IMR-90 (cell line): ENCODE measurements at regions not wholly inside any gene's neighbourhood (a gene's known extent, or its start where the extent isn't known, plus 50 kb on each side); places are given as distances from the start of the nearest gene placed in this dataset.

Experiments used
- ATAC-seq: fragments of 200-7000 bp; cut with Tn5 transposase; 2 replicates; pipeline ENCODE4 v1.9.1; 2020; ENCODE audit warnings: low read depth, mild to moderate bottlenecking, moderate library complexity
- BruUV-seq: library from RNA; stranded (reverse); fragments of 400-500 nt; replicated peaks from 2 replicates; lab custom pipeline; 2021; lab: Mats Ljungman, UMichigan
- CTCF ChIA-PET: fragments of 300-600 bp; formaldehyde crosslinking; extraction: SDS; loops from one replicate; lab custom pipeline; 2021; ENCODE audit warnings: antibody characterized with exemption; lab: Yijun Ruan, JAX
- POLR2A ChIA-PET: fragments of 300-600 bp; sonication (Branson Sonifier 250); formaldehyde crosslinking; loops from one replicate; lab custom pipeline; 2022; ENCODE audit warnings: antibody characterized with exemption; ENCODE audit not compliant: unreplicated experiment; lab: Charles Lee
- DNase-seq: peaks from one replicate; pipeline ENCODE4 v3.0.0; 2013
- H2AFZ ChIP-seq: replicated peaks from 2 replicates; pipeline ENCODE3; 2013; ENCODE audit warnings: low read length, mild to moderate bottlenecking; ENCODE audit not compliant: poor library complexity
- H2AK5ac ChIP-seq: 2 replicates; pipeline ENCODE4 v1.6.1; 2013; ENCODE audit warnings: low read depth, low read length, inconsistent platforms
- H2AK9ac ChIP-seq: replicated peaks from 2 replicates; pipeline ENCODE3; 2013; ENCODE audit warnings: mild to moderate bottlenecking, low read depth, low read length, moderate library complexity; ENCODE audit not compliant: poor library complexity
- H2BK120ac ChIP-seq: 2 replicates; pipeline ENCODE4 v1.6.1; 2013; ENCODE audit warnings: low read depth, low read length, inconsistent platforms
- H2BK15ac ChIP-seq: 3 replicates; pipeline ENCODE4 v1.6.1; 2013; ENCODE audit warnings: low read depth, low read length, inconsistent platforms
- H2BK20ac ChIP-seq: 2 replicates; pipeline ENCODE4 v1.6.1; 2013; ENCODE audit warnings: low read depth, mild to moderate bottlenecking, inconsistent platforms, low read length, moderate library complexity
- H2BK5ac ChIP-seq: 2 replicates; pipeline ENCODE4 v1.6.1; 2013; ENCODE audit warnings: mild to moderate bottlenecking, low read depth, low read length, inconsistent platforms; ENCODE audit not compliant: poor library complexity, severe bottlenecking
- H3K14ac ChIP-seq: replicated peaks from 2 replicates; pipeline ENCODE4 v1.6.1; 2013; ENCODE audit warnings: low read depth, low read length, inconsistent platforms
- H3K18ac ChIP-seq: 2 replicates; pipeline ENCODE4 v1.6.1; 2013; ENCODE audit warnings: low read depth, low read length, control low read depth
- H3K23ac ChIP-seq: 2 replicates; pipeline ENCODE4 v1.6.1; 2013; ENCODE audit warnings: low read depth, low read length, inconsistent platforms
- H3K27ac ChIP-seq: 2 replicates; pipeline ENCODE4 v1.5.1; 2013; ENCODE audit warnings: mild to moderate bottlenecking, control low read depth, low read length; ENCODE audit not compliant: insufficient read depth
- H3K27me3 ChIP-seq: 2 replicates; pipeline ENCODE4 v1.6.1; 2013; ENCODE audit warnings: low read length; ENCODE audit not compliant: control insufficient read depth, insufficient read depth
- H3K36me3 ChIP-seq: 2 replicates; pipeline ENCODE4 v1.6.1; 2013; ENCODE audit warnings: low read length, mixed read lengths; ENCODE audit not compliant: control insufficient read depth, insufficient read depth
- H3K4ac ChIP-seq: 2 replicates; pipeline ENCODE4 v1.6.1; 2013; ENCODE audit warnings: low read depth, low read length, inconsistent platforms
- H3K4me1 ChIP-seq: 2 replicates; pipeline ENCODE4 v1.6.1; 2013; ENCODE audit warnings: low read length, mixed read lengths; ENCODE audit not compliant: control insufficient read depth, insufficient read depth
- H3K4me2 ChIP-seq: 2 replicates; pipeline ENCODE4 v1.6.1; 2013; ENCODE audit warnings: low read depth, mild to moderate bottlenecking, control low read depth, low read length, moderate library complexity
- H3K4me3 ChIP-seq: 2 replicates; pipeline ENCODE4 v1.5.1; 2013; ENCODE audit warnings: low read depth, mild to moderate bottlenecking, control low read depth, low read length, moderate library complexity; ENCODE audit not compliant: insufficient read depth
- H3K56ac ChIP-seq: 2 replicates; pipeline ENCODE4 v1.6.1; 2013; ENCODE audit warnings: low read length, inconsistent platforms; ENCODE audit not compliant: insufficient read depth; ENCODE audit errors: extremely low read depth
- H3K79me1 ChIP-seq, 2 experiments: 2 replicates each; pipeline ENCODE4 v1.6.1; 2013; ENCODE audit warnings: low read length in 2 of 2, inconsistent platforms in 1 of 2, low read depth in 1 of 2
- H3K9ac ChIP-seq: 2 replicates; pipeline ENCODE4 v1.6.1; 2013; ENCODE audit warnings: low read depth, low read length, control low read depth
- H3K9me1 ChIP-seq: 2 replicates; pipeline ENCODE4 v1.6.1; 2013; ENCODE audit warnings: low read length, inconsistent platforms; ENCODE audit not compliant: insufficient read depth
- H3K9me3 ChIP-seq: 2 replicates; pipeline ENCODE4 v1.6.1; 2013; ENCODE audit warnings: low read length; ENCODE audit not compliant: control insufficient read depth, insufficient read depth
- H4K20me1 ChIP-seq: 2 replicates; pipeline ENCODE4 v1.6.1; 2013; ENCODE audit warnings: low read length, inconsistent platforms; ENCODE audit not compliant: insufficient read depth
- H4K5ac ChIP-seq: 2 replicates; pipeline ENCODE4 v1.6.1; 2013; ENCODE audit warnings: mild to moderate bottlenecking, low read depth, low read length, control low read depth
- H4K8ac ChIP-seq, 2 experiments: 2 replicates each; pipeline ENCODE4 v1.6.1; 2013; ENCODE audit warnings: low read depth in 2 of 2, low read length in 2 of 2, control low read depth in 1 of 2, inconsistent platforms in 1 of 2
- H4K91ac ChIP-seq: 2 replicates; pipeline ENCODE4 v1.6.1; 2013; ENCODE audit warnings: low read depth, low read length, inconsistent platforms; ENCODE audit not compliant: insufficient read depth
- CEBPB ChIP-seq: IDR thresholded peaks from 2 replicates; pipeline ENCODE4 v1.6.1; 2012; ENCODE audit warnings: low read depth, low read length, improper control_type of control experiment
- RFX5 ChIP-seq: IDR thresholded peaks from 2 replicates; pipeline ENCODE4 v1.8.0; 2012; ENCODE audit warnings: low read depth, mild to moderate bottlenecking, low read length, moderate library complexity
- WGBS, 2 experiments: methylation state at CpG; one replicate each; pipeline versions ENCODE4 v1.1.5 to v1.1.7; 2013; ENCODE audit warnings: missing lambda C conversion rate in 2 of 2; ENCODE audit not compliant: insufficient read length in 1 of 2; ENCODE audit errors: extremely low coverage in 2 of 2; 5-methylcytosine and 5-hydroxymethylcytosine counted together
- dilution Hi-C: fragments of 300-500 bp; cut with HindIII; formaldehyde crosslinking; loops from one replicate; pipeline ENCODE4 v1.14.3; 2018; ENCODE audit warnings: low sequenced_read_pairs; ENCODE audit not compliant: unreplicated experiment
- in situ Hi-C: fragments of 300-500 bp; cut with MboI; formaldehyde crosslinking; loops from 3 replicates; pipeline ENCODE4 v1.14.3; 2019; ENCODE audit warnings: low sequenced_read_pairs, inconsistent platforms, mixed read lengths
- intact Hi-C: fragments of 100-400 bp; cut with micrococcal nuclease; formaldehyde crosslinking; loops from 2 replicates; pipeline ENCODE4 v1.10.0; 2022

DNA sequence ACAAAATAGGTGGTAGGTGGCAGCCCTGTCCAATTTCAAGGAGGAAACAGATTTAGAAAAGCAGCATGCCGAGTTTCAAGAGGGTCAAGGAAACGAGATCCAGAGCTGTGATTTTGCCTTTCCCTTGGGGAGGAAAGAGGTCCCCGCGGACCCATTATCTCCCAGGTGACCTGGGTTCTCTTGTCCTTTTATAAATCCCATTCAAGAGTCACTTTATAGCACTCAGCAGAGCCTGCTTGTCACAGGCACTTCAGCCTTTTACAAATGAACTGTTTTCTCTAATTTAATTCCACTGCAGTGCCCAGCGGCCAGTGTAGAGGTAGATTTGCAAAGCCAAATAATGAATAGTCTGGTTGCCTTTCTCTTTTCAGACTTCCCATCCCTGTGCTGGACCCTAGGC is 99.9 kb downstream of the CD47 start:
- dilution Hi-C loops, result no loop called here
- DNase-seq, result no peak
- in situ Hi-C loops, result no loop called here
- Histone ChIP-seq H3K23ac (no peak overlapping the region), H2AK9ac (no peak overlapping the region), H3K9ac (no peak overlapping the region), H3K14ac (no peak overlapping the region), H3K9me1 (peaks cover 10% of the 10 kb centered on the region; the same call in 1 of the 2 replicates), H3K4me2 (no peak overlapping the region), H3K9me3 (no peaks in the 10 kb centered on the region), H4K20me1 (no peaks in the 10 kb centered on the region), H2BK20ac (no peak overlapping the region), H2AFZ (no peak overlapping the region), H3K27ac (no peak overlapping the region), H2BK5ac (no peak overlapping the region), H4K5ac (no peak overlapping the region), H3K56ac (no peak overlapping the region), H3K79me1 (no peaks in the 10 kb centered on the region), H2BK15ac (no peak overlapping the region), H2BK120ac (no peak overlapping the region), H3K4ac (no peak overlapping the region), H3K36me3 (no peaks in the 10 kb centered on the region), H3K27me3 (peaks cover 2% of the 10 kb centered on the region; the same call in 1 of the 2 replicates), H3K18ac (no peak overlapping the region), H4K8ac (no peak overlapping the region), H3K4me3 (no peak overlapping the region), H2AK5ac (no peak overlapping the region), H4K91ac (no peak overlapping the region), H3K4me1 (peaks cover 7% of the 10 kb centered on the region)
- TF ChIP-seq RFX5, result no peak
- TF ChIP-seq CEBPB, result no peak
- POLR2A ChIA-PET, result no interaction called here
- intact Hi-C loops, result no loop called here
- no peak for ATAC-seq
- no CpG with 5 or more reads among the region's 5 CpGs for WGBS, 2 experiments
- CTCF ChIA-PET, result interaction anchor here (0.6 kb wide), 1 partner anchor 37 kb away, joined by 3 read pairs; no protein-coding TSS in a partner anchor
- BruUV-seq, result no TSS peak
